DND-41 (cell line): ENCODE measurements at regions not wholly inside any gene's neighbourhood (a gene's known extent, or its start where the extent isn't known, plus 50 kb on each side); places are given as distances from the start of the nearest gene placed in this dataset.

Experiments
- ATAC-seq: fragments of 200-7000 bp; cut with Tn5 transposase; 3 replicates; pipeline ENCODE4 v1.9.1; 2021; ENCODE audit warnings: low read depth; ENCODE audit not compliant: insufficient read depth
- DNase-seq: peaks from one replicate; pipeline ENCODE4 v3.0.0-alpha.2; 2020
- H2AFZ ChIP-seq: 2 replicates; pipeline ENCODE4 v1.6.0; 2012; ENCODE audit warnings: low read depth, low read length
- H3K27ac ChIP-seq: 2 replicates; pipeline ENCODE4 v1.5.1; 2012; ENCODE audit warnings: low read length, inconsistent platforms
- H3K27me3 ChIP-seq: fragments of 200-600 bp; sonication (generic); 2 replicates; pipeline ENCODE4 v1.6.0; 2012; ENCODE audit warnings: low read length, mild to moderate bottlenecking, inconsistent platforms; ENCODE audit not compliant: insufficient read depth, poor library complexity
- H3K36me3 ChIP-seq: 2 replicates; pipeline ENCODE4 v1.5.1; 2012; ENCODE audit warnings: low read length, inconsistent platforms; ENCODE audit not compliant: insufficient read depth
- H3K4me1 ChIP-seq: 2 replicates; pipeline ENCODE4 v1.5.1; 2012; ENCODE audit warnings: mild to moderate bottlenecking, low read length; ENCODE audit not compliant: insufficient read depth
- H3K4me2 ChIP-seq: 2 replicates; pipeline ENCODE4 v1.6.0; 2012; ENCODE audit warnings: mild to moderate bottlenecking, moderate library complexity, low read length, inconsistent platforms; ENCODE audit not compliant: insufficient read depth
- H3K4me3 ChIP-seq, 2 experiments: fragments of 200-600 bp in 1 of 2; shearing (Covaris generic) in 1 of 2; 2 replicates each; pipeline ENCODE4 v1.5.1; 2012 to 2016; ENCODE audit warnings: inconsistent platforms in 2 of 2, low read length in 2 of 2, mild to moderate bottlenecking in 2 of 2, low read depth in 1 of 2, moderate library complexity in 1 of 2
- H3K79me2 ChIP-seq: 2 replicates; pipeline ENCODE4 v1.6.0; 2012; ENCODE audit warnings: low read length, inconsistent platforms; ENCODE audit not compliant: insufficient read depth
- H3K9ac ChIP-seq: 2 replicates; pipeline ENCODE4 v1.6.0; 2012; ENCODE audit warnings: low read depth, mild to moderate bottlenecking, inconsistent platforms, low read length, moderate library complexity
- H3K9me3 ChIP-seq: 2 replicates; pipeline ENCODE4 v1.5.1; 2012; ENCODE audit warnings: low read length, moderate library complexity, mild to moderate bottlenecking, inconsistent platforms; ENCODE audit not compliant: insufficient read depth, severe bottlenecking
- H4K20me1 ChIP-seq: 2 replicates; pipeline ENCODE4 v1.6.0; 2012; ENCODE audit warnings: low read length; ENCODE audit not compliant: insufficient read depth
- EZH2 ChIP-seq: IDR thresholded peaks from 3 replicates; pipeline ENCODE4 v1.6.1; 2012; ENCODE audit warnings: borderline replicate concordance, low read depth, mild to moderate bottlenecking, moderate library complexity, low read length, inconsistent platforms; ENCODE audit not compliant: severe bottlenecking
- TF ChIP-seq, protein P1 (sequence below): IDR thresholded peaks from 2 replicates; pipeline ENCODE4 v1.5.1; 2012; ENCODE audit warnings: borderline replicate concordance, low read length, moderate library complexity, mild to moderate bottlenecking; ENCODE audit not compliant: poor library complexity, severe bottlenecking; ENCODE audit errors: extremely low read depth

- no peak overlapping the region for H3K27ac ChIP-seq
- H3K9me3 ChIP-seq = no peaks in the 10 kb centered on the region
- no peak overlapping the region for H3K4me3 ChIP-seq
- peaks cover 2% of the 10 kb centered on the region for H3K27me3 ChIP-seq
- H3K36me3 ChIP-seq = no peaks in the 10 kb centered on the region
- ATAC-seq = no peak
- no peak overlapping the region for H2AFZ ChIP-seq
- no peaks in the 10 kb centered on the region for H3K79me2 ChIP-seq
- H3K4me1 ChIP-seq = no peaks in the 10 kb centered on the region
- H3K4me2 ChIP-seq = no peak overlapping the region
- H4K20me1 ChIP-seq = no peaks in the 10 kb centered on the region
- no peak for TF ChIP-seq EZH2
- TF ChIP-seq, protein P1, sequence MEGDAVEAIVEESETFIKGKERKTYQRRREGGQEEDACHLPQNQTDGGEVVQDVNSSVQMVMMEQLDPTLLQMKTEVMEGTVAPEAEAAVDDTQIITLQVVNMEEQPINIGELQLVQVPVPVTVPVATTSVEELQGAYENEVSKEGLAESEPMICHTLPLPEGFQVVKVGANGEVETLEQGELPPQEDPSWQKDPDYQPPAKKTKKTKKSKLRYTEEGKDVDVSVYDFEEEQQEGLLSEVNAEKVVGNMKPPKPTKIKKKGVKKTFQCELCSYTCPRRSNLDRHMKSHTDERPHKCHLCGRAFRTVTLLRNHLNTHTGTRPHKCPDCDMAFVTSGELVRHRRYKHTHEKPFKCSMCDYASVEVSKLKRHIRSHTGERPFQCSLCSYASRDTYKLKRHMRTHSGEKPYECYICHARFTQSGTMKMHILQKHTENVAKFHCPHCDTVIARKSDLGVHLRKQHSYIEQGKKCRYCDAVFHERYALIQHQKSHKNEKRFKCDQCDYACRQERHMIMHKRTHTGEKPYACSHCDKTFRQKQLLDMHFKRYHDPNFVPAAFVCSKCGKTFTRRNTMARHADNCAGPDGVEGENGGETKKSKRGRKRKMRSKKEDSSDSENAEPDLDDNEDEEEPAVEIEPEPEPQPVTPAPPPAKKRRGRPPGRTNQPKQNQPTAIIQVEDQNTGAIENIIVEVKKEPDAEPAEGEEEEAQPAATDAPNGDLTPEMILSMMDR = no peak
- no peak overlapping the region for H3K9ac ChIP-seq
- no peak for DNase-seq
Measured at GRCh38 chr1:48080331-48081255, 83.4 kb upstream of the TRABD2B start.

GRCh38 chr1:48079096-48079495 lies 81.9 kb upstream of the TRABD2B start:
- Histone ChIP-seq H3K9ac (no peak overlapping the region), H3K9me3 (no peaks in the 10 kb centered on the region), H3K36me3 (no peaks in the 10 kb centered on the region), H3K79me2 (no peaks in the 10 kb centered on the region), H3K4me1 (no peaks in the 10 kb centered on the region), H4K20me1 (no peaks in the 10 kb centered on the region), H3K27me3 (peaks cover 2% of the 10 kb centered on the region), H3K4me2 (no peak overlapping the region), H3K4me3 (no peak overlapping the region), H2AFZ (no peak overlapping the region), H3K27ac (no peak overlapping the region)
- no peak for DNase-seq
- no peak for ATAC-seq
- TF ChIP-seq EZH2 = no peak
- TF ChIP-seq, protein P1 = no peak

GRCh38 chr1:48077795-48078222 lies 80.6 kb upstream of the TRABD2B start:
- no peaks in the 10 kb centered on the region for H3K79me2 ChIP-seq
- H3K4me2 ChIP-seq = no peak overlapping the region
- H3K9me3 ChIP-seq = no peaks in the 10 kb centered on the region
- H3K36me3 ChIP-seq = no peaks in the 10 kb centered on the region
- H3K27me3 ChIP-seq = peaks cover 2% of the 10 kb centered on the region
- H3K27ac ChIP-seq = no peak overlapping the region
- no peaks in the 10 kb centered on the region for H3K4me1 ChIP-seq
- TF ChIP-seq EZH2 = no peak
- TF ChIP-seq, protein P1 = no peak
- H2AFZ ChIP-seq = no peak overlapping the region
- DNase-seq = no peak
- H4K20me1 ChIP-seq = no peaks in the 10 kb centered on the region
- no peak for ATAC-seq
- H3K9ac ChIP-seq = no peak overlapping the region
- no peak overlapping the region for H3K4me3 ChIP-seq
